ENCODE measurements at regions not wholly inside any gene's neighbourhood (a gene's known extent, or its start where the extent isn't known, plus 50 kb on each side); places are given as distances from the start of the nearest gene placed in this dataset.
"Not testable (repeated sequence)": the region's sequence is repeated elsewhere in the genome, so short reads cannot be mapped to it uniquely, and the experiment has no call there.

- POLR2A ChIA-PET, result not testable (repeated sequence)
Observed at GRCh38 chr1:148261684-148262083, 109.6 kb upstream of the NBPF11 start.

GRCh38 chr1:148257886-148258285 is 105.8 kb upstream of the NBPF11 start:
- H3K4me3 ChIP-seq (ENCODE audit: low read depth in 2 of 2, low read length in 1 of 2); H3F3A ChIP-seq (replicated peaks; ENCODE audit: insufficient read depth); H3K79me2 ChIP-seq (ENCODE audit: insufficient read depth); H3K36me3 ChIP-seq (replicated peaks in 1 of 2; ENCODE audit: control insufficient read depth in 1 of 2, insufficient read depth in 2 of 2, low read length in 1 of 2); H2AFZ ChIP-seq (ENCODE audit: low read depth); DNase-seq; H4K20me1 ChIP-seq (ENCODE audit: insufficient read depth); POLR2A ChIA-PET; H3K9ac ChIP-seq; H3K9me3 ChIP-seq; H3K4me2 ChIP-seq; H3K4me1 ChIP-seq (ENCODE audit: control insufficient read depth in 1 of 2, insufficient read depth in 2 of 2, low read depth in 1 of 2, low read length in 1 of 2); H3K27ac ChIP-seq (ENCODE audit: low read depth in 2 of 2, low read length in 1 of 2); H3K9me2 ChIP-seq: not testable (repeated sequence)
- CTCF ChIA-PET, result interaction anchor here (0.6 kb wide), 1 partner anchor 415 kb away, joined by 3 read pairs; no protein-coding TSS in a partner anchor
- 21% methylated on average over 4 of the region's 4 CpGs for WGBS (ENCODE audit: low lambda C conversion rate)
- H3K27me3 ChIP-seq (ENCODE audit: insufficient read depth), result peaks cover 11% of the 10 kb centered on the region

More at GRCh38 chr1:148261684-148262083, 109.6 kb upstream of the NBPF11 start:
- DNase-seq; H3K79me2 ChIP-seq (ENCODE audit: insufficient read depth); H4K20me1 ChIP-seq (ENCODE audit: insufficient read depth); H3F3A ChIP-seq (replicated peaks; ENCODE audit: insufficient read depth); H3K36me3 ChIP-seq (replicated peaks in 1 of 2; ENCODE audit: control insufficient read depth in 1 of 2, insufficient read depth in 2 of 2, low read length in 1 of 2); H3K9ac ChIP-seq; H3K9me2 ChIP-seq; H3K27ac ChIP-seq (ENCODE audit: low read depth in 2 of 2, low read length in 1 of 2); H2AFZ ChIP-seq (ENCODE audit: low read depth); H3K4me3 ChIP-seq (ENCODE audit: low read depth in 2 of 2, low read length in 1 of 2); H3K4me2 ChIP-seq; CTCF ChIA-PET; H3K4me1 ChIP-seq (ENCODE audit: control insufficient read depth in 1 of 2, insufficient read depth in 2 of 2, low read depth in 1 of 2, low read length in 1 of 2); H3K9me3 ChIP-seq: not testable (repeated sequence)
- peaks cover 17% of the 10 kb centered on the region for H3K27me3 ChIP-seq (ENCODE audit: insufficient read depth)
- 40% methylated on average over 3 of the region's 3 CpGs for WGBS (ENCODE audit: low lambda C conversion rate)

GRCh38 chr1:148254611-148255429 is 102.7 kb upstream of the NBPF11 start:
- WGBS (ENCODE audit: low lambda C conversion rate), result 3% methylated on average over 11 of the region's 16 CpGs
- H2AFZ ChIP-seq (ENCODE audit: low read depth); H3K79me2 ChIP-seq (ENCODE audit: insufficient read depth); H3K9me3 ChIP-seq; H3K4me2 ChIP-seq; H3K27me3 ChIP-seq (ENCODE audit: insufficient read depth); CTCF ChIA-PET; POLR2A ChIA-PET; H3K27ac ChIP-seq (ENCODE audit: low read depth in 2 of 2, low read length in 1 of 2); H3K4me1 ChIP-seq (ENCODE audit: control insufficient read depth in 1 of 2, insufficient read depth in 2 of 2, low read depth in 1 of 2, low read length in 1 of 2); H3K36me3 ChIP-seq (replicated peaks in 1 of 2; ENCODE audit: control insufficient read depth in 1 of 2, insufficient read depth in 2 of 2, low read length in 1 of 2); H4K20me1 ChIP-seq (ENCODE audit: insufficient read depth); H3K9me2 ChIP-seq; H3F3A ChIP-seq (replicated peaks; ENCODE audit: insufficient read depth); H3K9ac ChIP-seq: not testable (repeated sequence)
- DNase-seq, result peak; percentile 35
- peak overlapping the region in 1 of 2 experiments; percentile 32; a peak in 1 of 4 replicates for H3K4me3 ChIP-seq (ENCODE audit: low read depth in 2 of 2, low read length in 1 of 2)
- TF ChIP-seq RAD21 (IDR thresholded peaks at IDR 0.05; ENCODE audit: low read length), result peak; percentile 42
- peak; percentile 53 for TF ChIP-seq CTCF (IDR thresholded peaks at IDR 0.05)
- 0 out of 2 replicates have a peak, but pooled peaks have one; percentile 16 for TF ChIP-seq SMC3 (IDR thresholded peaks at IDR 0.05; ENCODE audit: low read depth, low read length)

GRCh38 chr1:148253808-148254207 is 101.7 kb upstream of the NBPF11 start:
- POLR2A ChIA-PET; DNase-seq; H2AFZ ChIP-seq (ENCODE audit: low read depth); H3K9me2 ChIP-seq; H3K4me1 ChIP-seq (ENCODE audit: control insufficient read depth in 1 of 2, insufficient read depth in 2 of 2, low read depth in 1 of 2, low read length in 1 of 2); H4K20me1 ChIP-seq (ENCODE audit: insufficient read depth); H3K9me3 ChIP-seq; H3K36me3 ChIP-seq (replicated peaks in 1 of 2; ENCODE audit: control insufficient read depth in 1 of 2, insufficient read depth in 2 of 2, low read length in 1 of 2); H3K4me2 ChIP-seq; CTCF ChIA-PET; H3K79me2 ChIP-seq (ENCODE audit: insufficient read depth); H3F3A ChIP-seq (replicated peaks; ENCODE audit: insufficient read depth); H3K4me3 ChIP-seq (ENCODE audit: low read depth in 2 of 2, low read length in 1 of 2); H3K9ac ChIP-seq; H3K27me3 ChIP-seq (ENCODE audit: insufficient read depth); H3K27ac ChIP-seq (ENCODE audit: low read depth in 2 of 2, low read length in 1 of 2): not testable (repeated sequence)
- WGBS (ENCODE audit: low lambda C conversion rate), result 0% methylated on average over 1 of the region's 2 CpGs

- H3K4me1 ChIP-seq (ENCODE audit: control insufficient read depth in 1 of 2, insufficient read depth in 2 of 2, low read depth in 1 of 2, low read length in 1 of 2); H2AFZ ChIP-seq (ENCODE audit: low read depth); H3K27me3 ChIP-seq (ENCODE audit: insufficient read depth); POLR2A ChIA-PET; H3K4me3 ChIP-seq (ENCODE audit: low read depth in 2 of 2, low read length in 1 of 2); DNase-seq; CTCF ChIA-PET; H3K79me2 ChIP-seq (ENCODE audit: insufficient read depth); H3K9me3 ChIP-seq; H4K20me1 ChIP-seq (ENCODE audit: insufficient read depth); H3K27ac ChIP-seq (ENCODE audit: low read depth in 2 of 2, low read length in 1 of 2); H3K9ac ChIP-seq; H3K4me2 ChIP-seq; H3K9me2 ChIP-seq; H3K36me3 ChIP-seq (replicated peaks in 1 of 2; ENCODE audit: control insufficient read depth in 1 of 2, insufficient read depth in 2 of 2, low read length in 1 of 2); H3F3A ChIP-seq (replicated peaks; ENCODE audit: insufficient read depth): not testable (repeated sequence)
- WGBS (ENCODE audit: low lambda C conversion rate), result 5% methylated on average over 1 of the region's 2 CpGs
Observed at GRCh38 chr1:148248798-148249197, 96.7 kb upstream of the NBPF11 start.

Measured in SK-N-SH (cell line).